Mammary epithelial cell (primary cell): ENCODE measurements at regions not wholly inside any gene's neighbourhood (a gene's known extent, or its start where the extent isn't known, plus 50 kb on each side); places are given as distances from the start of the nearest gene placed in this dataset.

ENCODE experiments used
- EZH2 ChIP-seq: IDR thresholded peaks from 2 replicates; pipeline ENCODE4 v1.6.1; 2012; ENCODE audit warnings: low read length, inconsistent platforms, borderline replicate concordance
- TF ChIP-seq, protein P1 (sequence below), 2 donors: IDR thresholded peaks in 1 of 2; conservative IDR thresholded peaks in 1 of 2; 2 replicates each; pipeline ENCODE4 v1.5.1; 2011 to 2012; ENCODE audit warnings: inconsistent platforms in 2 of 2, low read length in 2 of 2, mild to moderate bottlenecking in 2 of 2, control low read depth in 1 of 2, low read depth in 1 of 2; ENCODE audit not compliant: insufficient read depth in 1 of 2; ENCODE audit errors: extremely low read depth in 1 of 2

DNA sequence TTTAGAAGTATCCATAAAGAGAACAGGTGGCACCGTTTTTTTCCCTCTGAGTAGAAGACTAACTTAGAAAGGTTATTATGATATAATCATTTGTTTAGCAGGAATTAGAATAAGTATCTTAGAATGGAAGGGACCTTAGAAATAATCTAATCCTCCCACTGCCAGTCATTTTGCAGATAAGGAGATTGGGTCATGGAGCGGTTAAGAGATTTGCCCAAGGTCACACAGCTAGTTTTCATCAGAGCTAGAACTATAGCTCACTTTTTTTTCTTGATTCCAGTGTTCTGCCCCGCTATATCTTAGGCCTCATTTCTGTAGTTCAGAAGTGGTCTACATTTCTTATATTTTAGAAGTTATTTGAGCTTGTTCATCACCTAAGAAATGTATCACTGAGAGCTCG is 139.6 kb downstream of the PRL start:
- TF ChIP-seq, protein P1, sequence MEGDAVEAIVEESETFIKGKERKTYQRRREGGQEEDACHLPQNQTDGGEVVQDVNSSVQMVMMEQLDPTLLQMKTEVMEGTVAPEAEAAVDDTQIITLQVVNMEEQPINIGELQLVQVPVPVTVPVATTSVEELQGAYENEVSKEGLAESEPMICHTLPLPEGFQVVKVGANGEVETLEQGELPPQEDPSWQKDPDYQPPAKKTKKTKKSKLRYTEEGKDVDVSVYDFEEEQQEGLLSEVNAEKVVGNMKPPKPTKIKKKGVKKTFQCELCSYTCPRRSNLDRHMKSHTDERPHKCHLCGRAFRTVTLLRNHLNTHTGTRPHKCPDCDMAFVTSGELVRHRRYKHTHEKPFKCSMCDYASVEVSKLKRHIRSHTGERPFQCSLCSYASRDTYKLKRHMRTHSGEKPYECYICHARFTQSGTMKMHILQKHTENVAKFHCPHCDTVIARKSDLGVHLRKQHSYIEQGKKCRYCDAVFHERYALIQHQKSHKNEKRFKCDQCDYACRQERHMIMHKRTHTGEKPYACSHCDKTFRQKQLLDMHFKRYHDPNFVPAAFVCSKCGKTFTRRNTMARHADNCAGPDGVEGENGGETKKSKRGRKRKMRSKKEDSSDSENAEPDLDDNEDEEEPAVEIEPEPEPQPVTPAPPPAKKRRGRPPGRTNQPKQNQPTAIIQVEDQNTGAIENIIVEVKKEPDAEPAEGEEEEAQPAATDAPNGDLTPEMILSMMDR (conservative IDR thresholded peaks at IDR 0.05 in 1 of 2, IDR thresholded peaks at IDR 0.05 in 1 of 2; ENCODE audit: extremely low read depth in 1 of 2, insufficient read depth in 1 of 2, low read depth in 1 of 2, low read length in 2 of 2) = no peak
- no peak for TF ChIP-seq EZH2
